ENCODE measurements at regions not wholly inside any gene's neighbourhood (a gene's known extent, or its start where the extent isn't known, plus 50 kb on each side); places are given as distances from the start of the nearest gene placed in this dataset.
"Not testable (repeated sequence)": the region's sequence is repeated elsewhere in the genome, so short reads cannot be mapped to it uniquely, and the experiment has no call there.

DNA sequence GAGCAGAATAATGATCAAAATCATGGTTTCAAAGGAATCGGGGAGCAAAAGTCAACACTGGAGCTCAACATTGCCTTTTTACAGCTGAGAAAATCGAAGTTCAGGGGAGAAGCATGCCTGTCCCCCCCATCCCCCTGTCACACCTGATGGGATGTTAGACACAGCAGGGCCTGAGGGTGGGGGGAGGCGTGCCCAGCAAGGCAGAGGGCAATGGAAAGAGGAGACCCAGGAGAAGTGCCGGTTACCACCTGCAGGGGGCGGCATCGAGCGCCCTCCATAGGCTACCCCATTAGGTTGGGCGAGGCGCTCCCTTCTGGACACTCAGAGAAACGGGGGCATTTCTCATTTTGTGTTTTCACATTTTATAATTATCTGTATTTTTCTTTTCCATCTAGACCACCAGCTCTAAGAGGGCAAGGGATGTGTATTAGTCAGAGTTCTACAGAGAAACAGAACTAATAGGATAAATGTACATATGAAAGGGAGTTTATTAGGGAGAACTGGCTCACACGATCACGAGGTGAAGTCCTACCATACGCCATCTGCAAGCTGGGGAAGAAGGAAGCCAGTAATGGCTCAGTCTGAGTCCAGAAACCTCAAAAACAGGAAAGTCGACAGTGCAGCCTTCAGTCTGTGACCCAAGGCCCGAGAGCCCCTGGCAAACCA, 271.3 kb downstream of the LRATD1 start:
- ChIA-PET POLR2A (no interaction called here), CTCF (no interaction called here)

DNA sequence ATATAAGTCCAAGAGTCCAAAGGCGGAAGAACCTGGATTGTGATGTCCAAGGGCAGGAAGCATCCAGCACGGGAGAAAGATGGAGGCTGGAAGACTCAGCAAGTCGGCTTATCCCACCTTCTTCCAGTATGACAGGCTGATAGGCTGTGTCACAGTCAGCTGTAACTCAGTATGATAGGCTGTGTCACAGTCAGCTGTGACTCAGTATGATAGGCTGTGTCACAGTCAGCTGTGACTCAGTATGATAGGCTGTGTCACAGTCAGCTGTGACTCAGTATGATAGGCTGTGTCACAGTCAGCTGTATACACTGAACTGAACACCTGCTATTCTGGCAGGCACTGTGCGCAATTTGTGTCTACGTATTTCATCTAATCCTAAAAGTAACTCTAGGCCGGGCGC, 271.9 kb downstream of the LRATD1 start:
- POLR2A ChIA-PET, CTCF ChIA-PET: not testable (repeated sequence)

DNA sequence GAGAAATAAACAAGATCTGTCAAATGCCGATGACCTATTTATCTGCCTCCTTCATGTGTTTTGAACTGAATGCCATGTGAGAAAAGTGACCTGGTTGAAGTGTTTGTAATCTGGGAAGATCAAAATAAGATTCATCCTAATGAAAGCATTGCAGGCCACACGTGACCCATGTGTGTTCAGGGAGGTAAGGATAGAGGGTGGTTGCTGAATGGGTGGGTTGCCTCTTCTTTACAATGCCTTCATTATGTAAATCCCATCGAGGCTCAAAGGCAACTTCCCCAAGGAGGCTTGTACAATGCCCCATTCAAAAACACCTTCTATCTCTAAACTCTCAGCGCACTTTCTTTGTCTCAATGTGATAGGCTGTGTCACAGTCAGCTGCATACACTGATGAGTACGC, 273.1 kb downstream of the LRATD1 start:
- POLR2A ChIA-PET, result no interaction called here
- CTCF ChIA-PET, result no interaction called here

DNA sequence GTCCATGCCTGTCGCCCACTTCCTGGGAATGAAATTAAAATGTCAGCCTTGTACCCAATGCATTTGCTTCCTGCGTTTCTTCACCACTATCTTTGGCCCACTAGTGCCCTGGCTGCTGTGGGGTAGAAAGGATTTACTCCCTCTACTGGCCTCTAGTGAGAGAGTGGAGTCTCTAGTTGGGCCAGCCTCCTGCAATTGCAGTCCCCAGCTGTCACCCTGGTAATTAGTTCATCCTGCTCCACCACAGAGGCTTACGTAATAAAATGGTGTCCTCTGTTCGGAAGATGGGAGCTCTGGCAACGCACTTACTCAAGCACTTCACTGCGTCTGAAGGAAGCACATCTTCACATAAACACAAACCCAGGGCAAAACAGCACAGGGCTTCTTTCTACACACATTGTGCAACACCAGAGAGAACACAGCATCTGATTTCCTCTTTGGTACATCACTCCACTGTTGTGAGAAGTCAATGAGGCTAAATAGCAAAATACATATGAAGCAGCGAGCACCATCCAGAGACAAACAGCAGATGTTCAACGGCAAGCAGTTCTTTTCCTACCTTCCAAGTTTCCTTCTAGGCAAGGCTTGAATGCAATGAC, 274.6 kb downstream of the LRATD1 start:
- CTCF ChIA-PET, result no interaction called here
- POLR2A ChIA-PET, result no interaction called here

DNA sequence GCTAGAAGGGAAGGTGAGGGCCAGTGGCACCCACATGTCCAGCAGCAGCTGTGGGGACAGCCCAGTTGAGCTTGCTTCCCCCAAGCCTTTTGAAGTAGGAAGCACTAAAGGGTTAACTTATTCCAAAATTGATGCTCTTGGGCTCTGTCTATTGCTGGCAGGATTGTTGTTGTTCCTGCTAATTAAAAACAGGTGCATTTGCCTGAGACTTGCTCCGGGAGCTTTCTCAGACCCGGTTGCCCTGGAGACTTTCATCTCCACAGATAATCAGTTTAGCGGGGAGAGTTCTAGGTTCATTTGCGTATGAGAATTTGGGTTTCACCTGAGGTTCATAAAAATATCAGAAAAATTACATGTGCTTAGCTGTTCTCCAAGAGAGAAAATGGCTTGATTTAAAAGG, 277.3 kb downstream of the LRATD1 start:
- CTCF ChIA-PET, result no interaction called here
- POLR2A ChIA-PET, result no interaction called here

DNA sequence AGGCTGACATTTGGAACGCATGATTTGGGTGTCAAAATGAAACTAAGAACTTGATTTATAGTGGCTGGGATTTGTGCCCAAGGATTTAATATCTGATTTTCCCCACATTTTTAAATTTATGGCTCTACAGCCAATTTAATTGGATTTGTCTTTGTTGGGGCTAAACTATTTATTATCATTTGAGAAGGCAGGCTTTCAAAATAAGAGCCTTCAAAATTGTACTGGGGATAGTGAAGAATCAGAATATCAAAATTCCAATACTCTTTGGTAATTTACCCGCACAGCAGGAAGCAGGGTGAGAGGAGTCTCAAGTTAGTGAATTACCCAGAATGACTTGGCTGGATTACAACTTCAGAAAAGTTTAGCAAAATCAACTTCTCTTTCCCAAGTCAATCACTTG, 278.1 kb downstream of the LRATD1 start:
- ChIA-PET CTCF (no interaction called here), POLR2A (no interaction called here)

DNA sequence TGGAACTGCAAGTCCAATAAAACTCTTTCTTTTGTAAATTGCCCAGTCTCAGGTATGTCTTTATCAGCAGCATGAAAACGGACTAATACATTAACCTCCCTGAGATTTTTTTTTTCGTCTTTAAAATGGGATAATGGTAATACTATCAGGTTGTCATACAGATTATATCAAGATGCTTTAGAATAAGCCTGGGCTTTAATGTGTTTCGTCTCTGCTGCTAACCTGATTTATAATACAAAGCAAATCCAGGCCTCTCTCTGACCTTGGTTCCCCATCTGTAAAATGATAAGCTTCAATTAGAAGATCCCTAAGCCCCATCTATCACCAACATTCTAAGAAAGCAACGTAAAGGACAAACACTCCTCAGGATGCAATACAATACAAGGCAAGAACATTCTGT, 283.5 kb downstream of the LRATD1 start:
- ChIA-PET CTCF (no interaction called here), POLR2A (no interaction called here)

DNA sequence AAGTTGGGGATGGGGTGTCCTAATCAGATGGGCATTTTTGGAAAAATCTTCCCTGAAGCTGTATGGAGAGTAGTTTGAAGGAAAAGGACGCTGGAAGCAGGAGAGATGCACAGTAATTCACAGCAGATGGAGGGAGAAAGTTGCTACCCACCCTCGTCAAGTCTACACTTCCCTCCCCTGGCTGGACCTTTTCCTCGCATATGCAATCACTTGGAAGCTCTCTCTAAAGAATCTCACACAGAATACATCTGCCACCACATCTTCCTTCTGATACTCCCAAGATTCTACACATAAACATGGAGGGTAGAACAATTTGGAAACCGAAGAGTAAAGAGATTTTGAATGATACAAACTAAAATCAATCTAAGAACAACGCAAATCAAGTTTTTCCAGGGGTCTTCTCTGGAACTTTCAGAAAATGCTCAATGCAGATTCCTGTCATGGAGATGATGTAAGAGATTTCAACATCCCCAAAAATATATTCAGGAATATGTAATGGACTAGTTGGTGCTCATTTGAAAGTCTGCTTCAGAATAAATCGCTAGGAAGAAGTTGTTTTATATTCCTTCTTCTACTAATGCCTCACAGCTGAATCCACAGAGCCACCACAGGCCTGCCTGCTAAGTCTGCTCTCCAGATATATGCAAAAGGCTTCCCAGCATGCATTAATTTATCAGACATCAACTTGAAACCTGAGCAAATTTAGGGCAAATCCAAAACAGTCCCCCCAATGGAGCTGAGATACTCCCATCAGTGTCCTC, 291.5 kb downstream of the LRATD1 start:
- ChIA-PET POLR2A (no interaction called here), CTCF (no interaction called here)

DNA sequence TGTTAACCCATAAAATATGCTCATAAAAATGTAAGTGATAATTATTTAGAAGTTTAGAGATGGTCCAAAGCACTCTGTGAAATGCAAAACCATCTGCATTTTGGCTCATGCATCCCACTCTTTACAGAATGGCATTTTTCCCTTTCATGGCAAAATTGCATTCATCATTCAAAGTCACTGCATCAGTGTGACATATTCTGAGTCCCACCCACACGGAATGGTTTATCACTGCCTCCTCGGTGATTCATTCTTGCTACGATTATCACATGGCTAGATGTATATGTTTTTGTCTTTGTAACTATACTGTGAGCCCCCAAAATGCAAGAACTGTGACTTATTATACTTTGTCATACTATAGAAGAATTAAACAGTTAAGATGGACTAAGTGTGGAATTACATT, 293.0 kb downstream of the LRATD1 start:
- ChIA-PET POLR2A (interaction anchor here (0.6 kb wide), 1 partner anchor 449 kb away, joined by 3 read pairs; no protein-coding TSS in a partner anchor), CTCF (no interaction called here)

DNA sequence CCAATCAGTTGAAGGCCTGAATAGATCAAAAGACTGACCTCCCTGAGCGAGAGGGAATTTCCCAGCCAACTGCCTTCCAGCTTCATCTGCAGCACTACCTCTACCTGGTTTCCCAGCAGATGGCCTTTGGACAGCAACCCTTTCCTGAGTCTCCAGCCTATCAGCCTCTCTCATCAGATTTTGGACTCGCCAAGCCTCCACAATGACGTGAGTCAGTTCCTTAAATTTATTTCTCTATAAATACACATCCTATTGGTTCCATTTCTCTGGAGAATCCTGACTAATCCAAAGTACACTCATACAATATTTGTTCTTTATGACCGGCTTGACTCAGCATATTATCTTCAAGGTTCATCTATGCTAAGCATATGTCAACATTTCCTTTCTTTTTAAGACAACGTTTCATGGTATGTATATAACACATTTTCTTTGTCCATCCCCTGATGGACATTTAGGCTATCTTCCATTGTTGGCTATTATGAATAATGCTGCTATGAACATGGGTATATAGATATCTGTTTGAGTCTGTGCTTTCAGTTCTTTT, 294.6 kb downstream of the LRATD1 start:
- ChIA-PET CTCF (no interaction called here), POLR2A (no interaction called here)

DNA sequence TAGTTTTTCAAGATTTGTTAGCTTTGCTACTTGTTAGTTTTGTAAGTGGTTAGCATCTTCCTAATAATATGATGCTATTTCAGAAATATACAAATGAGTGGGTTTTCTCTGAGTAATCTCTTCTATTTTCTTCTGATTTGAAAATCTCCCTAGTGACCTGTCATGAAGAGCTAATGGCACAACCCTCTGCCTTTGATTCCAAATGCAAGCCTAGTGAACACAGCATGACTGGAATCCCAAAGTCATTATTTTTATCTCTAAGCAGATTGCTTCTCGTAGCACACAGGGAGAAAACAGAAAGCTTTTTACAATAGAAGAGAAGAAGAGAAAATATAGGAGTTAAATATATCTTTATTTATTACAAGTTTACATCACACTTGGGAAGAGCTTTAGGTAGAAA, 295.5 kb downstream of the LRATD1 start:
- CTCF ChIA-PET, result no interaction called here

DNA sequence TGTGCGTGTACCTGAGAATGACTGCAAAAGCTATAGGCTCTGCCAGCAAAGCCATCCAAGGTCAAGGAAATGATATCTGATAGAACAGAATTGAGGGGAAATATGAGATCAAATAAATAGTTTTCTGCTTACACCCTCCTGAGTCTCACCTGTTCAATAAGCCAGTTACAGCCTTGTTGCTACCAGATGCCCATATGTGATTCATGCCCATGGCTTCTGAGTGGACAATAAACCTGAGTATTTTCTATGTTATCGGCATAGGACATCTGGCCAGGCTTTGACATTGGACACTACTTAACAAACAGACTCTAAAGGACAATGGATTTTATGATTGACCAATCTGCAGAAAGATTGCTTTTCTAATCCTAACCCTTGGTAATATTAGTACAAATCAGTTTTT, 297.9 kb downstream of the LRATD1 start:
- ChIA-PET CTCF (no interaction called here), POLR2A (no interaction called here)

More for the DNA sequence above, 295.5 kb downstream of the LRATD1 start:
- POLR2A ChIA-PET, result no interaction called here

DNA sequence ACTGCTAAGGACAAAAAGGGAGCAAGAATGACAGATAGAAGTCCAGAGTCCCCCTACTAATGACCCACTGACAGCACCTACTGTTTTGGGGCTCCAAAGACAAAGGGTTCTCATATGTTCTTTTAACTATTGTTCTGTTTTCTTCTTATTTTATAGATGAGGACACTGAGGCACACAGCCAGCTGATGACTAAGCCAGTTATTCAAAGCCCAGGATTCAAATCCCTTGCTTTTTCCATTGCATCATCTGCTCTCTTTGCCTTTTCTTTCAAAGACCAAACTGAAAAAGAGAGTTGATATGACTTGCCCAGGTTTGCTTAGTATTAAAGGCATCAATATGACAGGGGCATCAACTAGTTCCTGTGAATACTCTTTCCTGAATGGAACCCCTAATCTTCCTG, 299.8 kb downstream of the LRATD1 start:
- CTCF ChIA-PET, result no interaction called here
- POLR2A ChIA-PET, result no interaction called here

DNA sequence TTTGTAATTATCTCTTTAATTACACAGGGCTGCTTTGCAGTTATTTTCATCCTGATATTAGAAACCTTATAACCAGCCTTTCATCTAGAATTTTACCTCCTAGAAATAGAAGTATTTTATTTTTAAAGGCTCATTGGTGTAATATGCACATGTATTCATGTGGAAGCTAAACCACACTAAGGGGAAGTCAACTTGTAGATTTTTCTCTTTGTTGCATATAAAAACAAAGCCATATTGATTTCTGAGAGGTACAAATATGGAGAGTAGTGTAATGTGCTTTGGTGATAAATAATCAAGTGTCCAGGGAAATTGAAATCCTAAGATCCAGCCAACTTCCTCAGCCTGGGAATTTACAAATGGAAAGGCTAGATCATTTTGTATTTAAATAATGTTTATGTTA, 301.2 kb downstream of the LRATD1 start:
- ChIA-PET CTCF (no interaction called here), POLR2A (no interaction called here)

DNA sequence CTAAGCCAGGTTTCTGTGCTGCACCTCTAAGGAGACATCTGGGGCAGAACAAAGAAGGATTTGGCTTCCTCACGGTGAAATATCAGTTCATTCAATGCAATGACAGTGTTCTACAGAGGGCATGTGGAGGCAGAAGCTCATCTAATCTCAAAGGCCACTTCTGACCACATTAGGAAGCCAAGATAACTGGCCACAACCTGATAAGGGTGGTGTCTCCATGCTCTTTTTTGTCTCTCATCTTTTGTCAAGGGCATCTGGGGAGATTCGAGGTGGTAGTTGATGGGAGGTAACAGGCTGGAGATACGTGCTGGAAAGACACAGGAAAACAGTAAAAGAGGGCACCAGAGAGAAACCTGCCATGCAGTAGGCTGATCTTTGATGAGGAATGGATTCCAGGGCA, 303.9 kb downstream of the LRATD1 start:
- ChIA-PET POLR2A (no interaction called here), CTCF (no interaction called here)

DNA sequence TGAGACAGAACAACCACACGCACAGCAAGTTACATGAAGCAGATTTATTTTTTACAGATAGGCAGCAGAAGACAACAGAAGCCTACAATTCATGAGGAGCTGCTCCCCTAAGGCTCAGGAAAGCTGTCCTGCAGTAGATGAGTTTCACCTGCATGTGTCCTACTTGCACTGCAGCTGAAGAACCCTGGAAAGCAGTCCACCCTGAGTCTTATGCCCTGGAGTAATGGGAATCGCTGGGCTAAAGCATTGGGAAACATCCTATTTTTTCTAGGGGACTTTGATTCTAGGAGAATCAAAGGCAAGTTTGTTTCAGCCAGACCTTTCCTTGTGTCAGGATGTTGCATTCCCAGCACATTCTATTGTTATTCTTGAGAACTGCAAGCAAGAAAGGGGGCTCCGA, 304.8 kb downstream of the LRATD1 start:
- CTCF ChIA-PET, result no interaction called here
- POLR2A ChIA-PET, result no interaction called here

DNA sequence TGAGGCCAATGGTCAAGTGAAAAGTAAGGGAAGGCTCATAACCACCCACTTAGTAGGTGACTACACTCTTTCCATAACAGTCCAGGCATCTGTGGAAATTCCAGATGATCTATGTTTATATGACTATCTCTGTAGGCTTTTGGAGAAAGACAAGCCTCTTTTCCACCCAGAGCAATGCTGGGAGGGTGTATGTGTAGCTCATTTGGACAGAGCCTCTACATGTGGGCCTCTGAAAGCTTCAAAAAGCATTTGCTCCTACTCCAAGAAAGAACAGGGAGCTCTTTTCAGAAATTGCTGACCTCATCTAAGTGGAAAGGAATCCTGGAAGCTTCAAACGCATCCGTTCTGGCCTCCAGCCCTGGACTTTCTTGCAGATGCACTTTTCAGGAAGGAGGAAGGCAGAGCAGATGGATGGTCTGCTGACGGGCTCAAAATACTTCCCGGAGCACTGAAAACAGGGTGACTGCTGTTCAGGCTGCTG, 308.7 kb downstream of the LRATD1 start:
- POLR2A ChIA-PET, result no interaction called here

DNA sequence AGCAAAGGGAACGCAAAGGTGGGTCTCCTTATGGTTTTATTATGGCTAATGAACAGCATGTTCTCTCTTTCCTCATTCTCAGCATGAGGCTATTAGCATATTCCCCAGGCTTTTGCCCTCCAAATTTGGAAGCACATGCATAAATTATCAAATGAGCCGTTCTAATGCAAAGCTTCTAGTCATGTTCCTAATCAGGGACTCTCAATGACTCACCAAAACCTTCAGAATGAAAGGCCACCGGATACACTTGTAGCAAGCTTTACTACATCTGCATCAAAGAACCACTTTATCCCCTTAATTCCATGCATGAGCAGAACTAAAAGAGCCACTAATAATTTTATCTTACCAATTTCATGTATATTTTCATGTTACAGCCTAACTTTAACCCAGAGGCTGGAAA, 310.5 kb downstream of the LRATD1 start:
- CTCF ChIA-PET, result no interaction called here
- POLR2A ChIA-PET, result no interaction called here

More for the DNA sequence above, 308.7 kb downstream of the LRATD1 start:
- CTCF ChIA-PET, result no interaction called here

DNA sequence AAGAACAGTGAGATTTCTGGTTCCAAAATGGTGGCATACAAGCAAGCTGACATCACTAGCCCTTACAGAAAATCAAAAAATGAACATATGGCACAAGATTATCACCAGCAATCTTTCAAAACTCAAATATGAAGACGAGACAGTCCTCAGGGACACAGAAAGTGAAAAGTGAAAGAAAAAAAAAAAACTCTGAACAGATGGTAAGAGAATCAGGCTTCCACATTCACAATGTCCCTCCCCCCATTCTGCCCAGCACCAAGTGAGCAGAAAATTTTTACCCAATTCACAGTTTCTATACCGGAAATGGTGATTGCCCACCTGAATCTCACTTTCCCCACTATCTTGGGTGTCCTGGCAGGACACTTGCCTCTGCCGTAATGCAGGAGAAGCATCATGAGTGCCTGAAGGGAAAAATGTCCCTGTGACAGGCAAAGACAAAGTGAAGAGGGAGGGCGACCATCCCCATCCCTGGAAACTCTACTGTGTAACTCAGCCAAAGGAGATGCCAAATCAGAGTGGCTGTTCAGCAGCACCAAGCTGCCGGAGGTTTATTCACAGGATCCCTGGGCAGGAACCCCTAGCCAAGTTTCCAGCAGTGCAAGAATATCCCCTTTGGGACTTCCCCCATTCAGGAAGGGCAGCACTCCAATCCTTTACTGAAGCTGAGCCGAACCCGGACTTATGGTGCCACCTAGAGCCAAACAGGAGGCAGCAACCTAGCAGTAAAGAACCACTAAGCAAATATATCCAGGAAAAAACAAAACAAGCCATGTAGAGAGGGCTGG, 312.2 kb downstream of the LRATD1 start:
- POLR2A ChIA-PET, result no interaction called here
- CTCF ChIA-PET, result no interaction called here

DNA sequence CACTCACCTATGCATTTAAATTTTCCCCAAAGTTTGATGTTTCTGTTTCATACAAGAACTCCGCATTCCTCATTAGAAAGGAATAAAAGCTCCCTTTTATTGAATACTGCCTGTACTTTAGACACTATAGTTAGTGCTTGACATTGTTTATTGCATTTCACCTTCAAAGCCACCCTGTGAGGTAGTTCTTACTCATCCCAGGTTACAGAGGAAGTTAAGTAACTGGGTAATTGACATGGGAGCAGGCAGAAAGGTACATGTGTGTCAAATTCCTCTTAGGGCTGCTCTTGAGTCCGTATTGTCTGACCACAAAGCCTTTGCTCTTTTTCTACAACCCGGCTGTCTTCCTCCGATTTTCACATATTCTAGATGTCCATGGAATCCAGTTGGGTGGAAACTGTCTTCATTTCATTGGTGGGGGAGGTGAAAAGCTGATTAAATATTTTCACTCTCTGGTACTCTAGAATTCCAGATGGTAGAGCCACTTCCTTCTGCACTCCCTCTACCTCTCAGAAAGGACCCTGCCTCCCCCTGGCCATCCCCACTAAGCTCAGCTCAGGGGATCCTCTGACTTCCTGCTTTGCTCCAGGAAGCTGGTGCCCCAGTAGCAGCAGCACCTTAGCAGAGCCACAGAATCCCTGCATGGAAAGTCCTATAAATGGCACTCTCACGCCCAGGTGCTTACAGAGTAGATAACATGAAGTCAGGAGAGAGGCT, 319.2 kb downstream of the LRATD1 start:
- CTCF ChIA-PET, result no interaction called here
- POLR2A ChIA-PET, result no interaction called here
